ENCODE measurements at regions not wholly inside any gene's neighbourhood (a gene's known extent, or its start where the extent isn't known, plus 50 kb on each side); places are given as distances from the start of the nearest gene placed in this dataset.
"Not testable (repeated sequence)": the region's sequence is repeated elsewhere in the genome, so short reads cannot be mapped to it uniquely, and the experiment has no call there.

GRCh38 chr14:71358932-71359421, 451.7 kb downstream of the PCNX1 start:
- not testable (repeated sequence) for TF ChIP-seq CTCF (IDR thresholded peaks at IDR 0.05; ENCODE audit: low read depth, low read length, missing input control); MAX (IDR thresholded peaks at IDR 0.05); ATF3 (IDR thresholded peaks at IDR 0.05); RAD21 (IDR thresholded peaks at IDR 0.05); REST (IDR thresholded peaks at IDR 0.05)
